ENCODE measurements at regions not wholly inside any gene's neighbourhood (a gene's known extent, or its start where the extent isn't known, plus 50 kb on each side); places are given as distances from the start of the nearest gene placed in this dataset.

- TF ChIP-seq CTCF (IDR thresholded peaks at IDR 0.05; ENCODE audit: borderline replicate concordance, extremely low read depth, low read length, poor library complexity, severe bottlenecking) (no peak), EZH2 (IDR thresholded peaks at IDR 0.05; ENCODE audit: borderline replicate concordance, low read depth, low read length, severe bottlenecking) (no peak)
These were observed 895.6 kb upstream of the SLC10A2 start for GRCh38 chr13:103961784-103962183.
